MM.1S (cell line): ENCODE measurements at regions not wholly inside any gene's neighbourhood (a gene's known extent, or its start where the extent isn't known, plus 50 kb on each side); places are given as distances from the start of the nearest gene placed in this dataset.

Source experiments
- DNase-seq: peaks from one replicate; pipeline ENCODE4 v3.0.0-alpha.2; 2015
- H2AFZ ChIP-seq: fragments of 300-600 bp; sonication (generic); 2 replicates; pipeline ENCODE4 v1.6.0; 2016; ENCODE audit warnings: antibody characterized with exemption, low read length
- H3F3A ChIP-seq: fragments of 300-600 bp; sonication (generic); 2 replicates; pipeline ENCODE4 v1.6.1; 2016; ENCODE audit warnings: mild to moderate bottlenecking, antibody characterized with exemption, low read length, moderate library complexity, mixed read lengths; ENCODE audit not compliant: insufficient read depth
- H3K27ac ChIP-seq: fragments of 300-600 bp; sonication (generic); 2 replicates; pipeline ENCODE4 v1.5.1; 2016; ENCODE audit warnings: mild to moderate bottlenecking, low read length
- H3K27me3 ChIP-seq: fragments of 300-600 bp; sonication (generic); replicated peaks from 2 replicates; pipeline ENCODE4 v1.6.0; 2016; ENCODE audit warnings: low read length; ENCODE audit not compliant: insufficient read depth
- H3K36me3 ChIP-seq: fragments of 300-600 bp; sonication (generic); replicated peaks from 2 replicates; pipeline ENCODE4 v1.6.1; 2016; ENCODE audit warnings: mild to moderate bottlenecking, low read length, mixed read lengths; ENCODE audit not compliant: insufficient read depth
- H3K4me1 ChIP-seq: fragments of 300-600 bp; sonication (generic); 2 replicates; pipeline ENCODE4 v1.6.1; 2016; ENCODE audit warnings: low read length, mixed read lengths
- H3K4me2 ChIP-seq: fragments of 300-600 bp; sonication (generic); 2 replicates; pipeline ENCODE4 v1.6.0; 2016; ENCODE audit warnings: low read depth, low read length
- H3K4me3 ChIP-seq: fragments of 300-600 bp; sonication (generic); 2 replicates; pipeline ENCODE4 v1.5.1; 2016; ENCODE audit warnings: low read length, mixed read lengths
- H3K79me2 ChIP-seq: fragments of 300-600 bp; sonication (generic); 2 replicates; pipeline ENCODE4 v1.6.1; 2016; ENCODE audit warnings: mixed run types, low read length, mixed read lengths
- H3K9ac ChIP-seq: fragments of 300-600 bp; sonication (generic); 2 replicates; pipeline ENCODE4 v1.6.1; 2016; ENCODE audit warnings: low read length, mixed read lengths
- H3K9me2 ChIP-seq: fragments of 300-600 bp; sonication (generic); replicated peaks from 2 replicates; pipeline ENCODE4 v1.6.1; 2016; ENCODE audit warnings: mild to moderate bottlenecking, low read length, mixed read lengths; ENCODE audit not compliant: insufficient read depth
- H3K9me3 ChIP-seq: fragments of 300-600 bp; sonication (generic); replicated peaks from 2 replicates; pipeline ENCODE4 v1.6.1; 2016; ENCODE audit warnings: mild to moderate bottlenecking, low read length, mixed read lengths; ENCODE audit not compliant: insufficient read depth
- H4K20me1 ChIP-seq: fragments of 300-600 bp; sonication (generic); 2 replicates; pipeline ENCODE4 v1.6.1; 2016; ENCODE audit warnings: mild to moderate bottlenecking, low read length, moderate library complexity, mixed read lengths; ENCODE audit not compliant: insufficient read depth
- EZH2 ChIP-seq: fragments of 300-600 bp; sonication (generic); optimal IDR thresholded peaks from 2 replicates; pipeline ENCODE3; 2017; ENCODE audit warnings: low read depth, mild to moderate bottlenecking, antibody characterized with exemption, low read length, mixed read lengths
- EZH2phosphoT487 ChIP-seq: fragments of 300-600 bp; sonication (generic); IDR thresholded peaks from 2 replicates; pipeline ENCODE4 v1.6.1; 2018; ENCODE audit warnings: antibody characterized with exemption, low read length
- TF ChIP-seq, protein P1 (sequence below): fragments of 300-600 bp; sonication (generic); IDR thresholded peaks from 2 replicates; pipeline ENCODE4 v1.5.1; 2016; ENCODE audit warnings: antibody characterized with exemption, low read length, mixed read lengths

DNA sequence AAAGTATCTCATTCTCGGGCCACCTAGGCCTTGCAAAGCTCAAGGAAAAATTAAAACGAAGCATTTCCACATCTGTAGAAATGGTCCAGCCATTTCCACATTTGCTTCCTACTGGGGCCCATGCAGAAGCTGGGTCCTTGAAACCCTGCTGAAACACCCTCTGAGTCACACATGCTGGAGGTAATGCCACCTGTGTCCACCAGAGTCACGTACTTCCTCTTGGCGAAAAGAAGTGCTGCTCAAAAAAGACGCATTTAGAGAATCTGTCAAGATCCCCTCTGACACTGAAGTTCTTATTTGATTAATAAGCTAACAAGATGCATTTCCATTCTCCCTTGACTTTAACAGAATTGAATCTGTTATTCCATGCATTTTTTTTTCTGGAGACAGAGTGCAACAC, 423.2 kb downstream of the PREX1 start:
- DNase-seq: no peak
- H3K9me3 ChIP-seq: no peaks in the 10 kb centered on the region
- H2AFZ ChIP-seq: no peak overlapping the region
- no peak overlapping the region for H3K4me3 ChIP-seq
- TF ChIP-seq EZH2phosphoT487: no peak
- TF ChIP-seq EZH2: no peak
- TF ChIP-seq, protein P1, sequence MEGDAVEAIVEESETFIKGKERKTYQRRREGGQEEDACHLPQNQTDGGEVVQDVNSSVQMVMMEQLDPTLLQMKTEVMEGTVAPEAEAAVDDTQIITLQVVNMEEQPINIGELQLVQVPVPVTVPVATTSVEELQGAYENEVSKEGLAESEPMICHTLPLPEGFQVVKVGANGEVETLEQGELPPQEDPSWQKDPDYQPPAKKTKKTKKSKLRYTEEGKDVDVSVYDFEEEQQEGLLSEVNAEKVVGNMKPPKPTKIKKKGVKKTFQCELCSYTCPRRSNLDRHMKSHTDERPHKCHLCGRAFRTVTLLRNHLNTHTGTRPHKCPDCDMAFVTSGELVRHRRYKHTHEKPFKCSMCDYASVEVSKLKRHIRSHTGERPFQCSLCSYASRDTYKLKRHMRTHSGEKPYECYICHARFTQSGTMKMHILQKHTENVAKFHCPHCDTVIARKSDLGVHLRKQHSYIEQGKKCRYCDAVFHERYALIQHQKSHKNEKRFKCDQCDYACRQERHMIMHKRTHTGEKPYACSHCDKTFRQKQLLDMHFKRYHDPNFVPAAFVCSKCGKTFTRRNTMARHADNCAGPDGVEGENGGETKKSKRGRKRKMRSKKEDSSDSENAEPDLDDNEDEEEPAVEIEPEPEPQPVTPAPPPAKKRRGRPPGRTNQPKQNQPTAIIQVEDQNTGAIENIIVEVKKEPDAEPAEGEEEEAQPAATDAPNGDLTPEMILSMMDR: no peak; the same call in 1 of the 2 replicates
- no peaks in the 10 kb centered on the region for H3K4me1 ChIP-seq
- H3K9ac ChIP-seq: no peak overlapping the region
- H3K27me3 ChIP-seq: no peaks in the 10 kb centered on the region
- H3K9me2 ChIP-seq: no peaks in the 10 kb centered on the region
- H3K27ac ChIP-seq: no peak overlapping the region
- no peaks in the 10 kb centered on the region for H4K20me1 ChIP-seq
- H3F3A ChIP-seq: no peaks in the 10 kb centered on the region
- no peaks in the 10 kb centered on the region for H3K79me2 ChIP-seq
- no peak overlapping the region for H3K4me2 ChIP-seq
- H3K36me3 ChIP-seq: no peaks in the 10 kb centered on the region

DNA sequence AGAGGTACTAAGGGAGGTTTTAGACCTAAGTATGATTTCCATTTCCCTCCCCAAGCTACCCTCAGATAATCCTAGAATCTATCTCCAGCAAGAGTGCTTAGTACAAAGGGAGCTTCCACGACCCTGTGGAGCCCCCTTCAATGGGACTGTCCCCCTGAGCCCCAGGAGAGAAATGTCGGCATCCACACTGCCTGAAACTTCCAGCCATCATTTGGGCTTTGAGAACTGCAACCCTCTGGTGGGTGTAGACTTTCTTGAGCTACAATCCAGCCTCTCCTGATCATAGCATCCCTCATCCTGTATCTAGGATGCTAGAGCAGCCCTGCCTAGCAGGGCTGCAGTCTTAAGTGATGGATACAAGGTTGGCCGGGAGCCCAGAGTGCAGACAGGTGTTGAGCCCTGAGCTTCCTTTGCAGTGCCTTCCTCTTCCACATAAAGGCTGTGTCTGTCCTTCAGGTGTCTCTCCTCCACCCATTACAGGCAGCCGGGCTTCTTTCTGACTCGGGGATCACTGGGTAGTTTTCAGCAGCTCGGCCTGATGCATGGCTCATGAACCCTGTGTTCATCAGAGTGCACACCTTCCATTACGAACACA, 424.5 kb downstream of the PREX1 start:
- TF ChIP-seq, protein P1: no peak
- no peak for TF ChIP-seq EZH2phosphoT487
- no peak for TF ChIP-seq EZH2

DNA sequence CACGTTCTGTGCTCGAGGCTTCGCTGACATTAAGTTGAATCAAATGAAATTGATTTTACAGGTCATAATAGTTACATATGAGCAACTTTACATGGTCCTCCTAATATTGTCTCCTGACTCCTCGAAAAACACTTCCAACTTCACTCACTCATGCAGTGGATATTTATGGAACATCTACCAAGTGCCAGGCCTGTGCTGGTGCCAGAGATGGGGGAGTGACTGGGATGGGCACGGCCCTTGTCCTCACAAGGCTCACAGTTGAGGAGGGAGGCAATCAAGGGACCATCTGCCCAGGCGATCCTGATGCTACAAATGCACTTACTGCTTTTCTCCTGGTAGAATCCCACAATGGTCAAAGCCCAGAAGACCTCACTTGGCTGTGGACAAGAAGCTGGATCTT, 426.4 kb downstream of the PREX1 start:
- Histone ChIP-seq H3K27me3 (no peaks in the 10 kb centered on the region; the same call in 1 of the 2 replicates), H3K4me3 (no peak overlapping the region), H3K4me1 (no peaks in the 10 kb centered on the region), H3K79me2 (no peaks in the 10 kb centered on the region), H3K36me3 (no peaks in the 10 kb centered on the region), H3K9ac (no peak overlapping the region), H3K9me3 (no peaks in the 10 kb centered on the region), H3K27ac (no peak overlapping the region), H2AFZ (no peak overlapping the region), H4K20me1 (no peaks in the 10 kb centered on the region), H3K9me2 (no peaks in the 10 kb centered on the region), H3F3A (no peaks in the 10 kb centered on the region), H3K4me2 (no peak overlapping the region)
- DNase-seq: no peak
- TF ChIP-seq, protein P1: no peak
- no peak for TF ChIP-seq EZH2phosphoT487
- TF ChIP-seq EZH2: no peak

More for the DNA sequence above, 424.5 kb downstream of the PREX1 start:
- H2AFZ ChIP-seq: no peak overlapping the region
- no peaks in the 10 kb centered on the region for H3K27me3 ChIP-seq
- H3K4me2 ChIP-seq: no peak overlapping the region
- H3K4me3 ChIP-seq: no peak overlapping the region
- H3K9me2 ChIP-seq: no peaks in the 10 kb centered on the region
- H3K9me3 ChIP-seq: no peaks in the 10 kb centered on the region
- H4K20me1 ChIP-seq: no peaks in the 10 kb centered on the region
- no peaks in the 10 kb centered on the region for H3F3A ChIP-seq
- no peaks in the 10 kb centered on the region for H3K36me3 ChIP-seq
- DNase-seq: no peak
- no peaks in the 10 kb centered on the region for H3K4me1 ChIP-seq
- no peaks in the 10 kb centered on the region for H3K79me2 ChIP-seq
- no peak overlapping the region for H3K9ac ChIP-seq
- H3K27ac ChIP-seq: no peak overlapping the region
